K562 (cell line): ENCODE measurements at regions not wholly inside any gene's neighbourhood (a gene's known extent, or its start where the extent isn't known, plus 50 kb on each side); places are given as distances from the start of the nearest gene placed in this dataset.

ENCODE experiments used
- CTCF ChIP-seq, 3 experiments: IDR thresholded peaks in 2 of 3; conservative IDR thresholded peaks in 1 of 3; 2 replicates each; pipeline ENCODE4 v1.5.1; 2011 to 2012; ENCODE audit warnings: low read length in 3 of 3, mild to moderate bottlenecking in 3 of 3, control low read depth in 2 of 3, improper control_type of control experiment in 1 of 3, inconsistent platforms in 1 of 3, low read depth in 1 of 3, mixed read lengths in 1 of 3, moderate library complexity in 1 of 3; ENCODE audit not compliant: insufficient read depth in 2 of 3
- EZH2 ChIP-seq: IDR thresholded peaks from 2 replicates; pipeline ENCODE4 v1.6.1; 2012; ENCODE audit warnings: low read depth, mild to moderate bottlenecking, inconsistent platforms, low read length, borderline replicate concordance
- L3MBTL2 ChIP-seq: fragments of 450-650 bp; IDR thresholded peaks from 2 replicates; pipeline ENCODE4 v1.6.1; 2016; ENCODE audit warnings: mild to moderate bottlenecking, moderate library complexity
- POLR2AphosphoS5 ChIP-seq: IDR thresholded peaks from 2 replicates; pipeline ENCODE4 v1.6.1; 2011; ENCODE audit warnings: mild to moderate bottlenecking, low read depth, low read length, moderate library complexity; ENCODE audit not compliant: control insufficient read depth, insufficient read depth
- REST ChIP-seq, 2 experiments: fragments of 450-650 bp; formaldehyde crosslinking in 1 of 2; IDR thresholded peaks; 2 replicates each; pipeline versions ENCODE4 v1.4.0 to v1.6.1; 2014 to 2020; ENCODE audit warnings: mild to moderate bottlenecking in 2 of 2, borderline replicate concordance in 1 of 2, low read depth in 1 of 2
- RUNX1 ChIP-seq: sonication (generic); IDR thresholded peaks from 2 replicates; pipeline ENCODE4 v1.6.1; 2016; ENCODE audit warnings: antibody characterized with exemption, low read depth
- ZEB2 ChIP-seq: fragments of 450-650 bp; IDR thresholded peaks from 2 replicates; pipeline ENCODE4 v1.6.1; 2016
- ZNF318 ChIP-seq, 2 experiments: fragments of 450-650 bp; IDR thresholded peaks; 2 replicates each; pipeline ENCODE4 v1.6.1; 2016; ENCODE audit warnings: mild to moderate bottlenecking in 2 of 2, borderline replicate concordance in 1 of 2, low read depth in 1 of 2, moderate library complexity in 1 of 2
- ZNF77 ChIP-seq: fragments of 250-450 bp; sonication (Bioruptor Pico); IDR thresholded peaks from 2 replicates; pipeline ENCODE4 v1.5.0; 2020

- TF ChIP-seq REST (IDR thresholded peaks at IDR 0.05; ENCODE audit: borderline replicate concordance) (no peak), REST (CRISPR knock-in tag; IDR thresholded peaks at IDR 0.05; ENCODE audit: low read depth) (no peak), ZNF77 (CRISPR knock-in tag) (no peak), RUNX1 (no peak), L3MBTL2 (no peak), ZNF318 (IDR thresholded peaks at IDR 0.05; ENCODE audit: borderline replicate concordance in 1 of 2, low read depth in 1 of 2) (no peak), POLR2AphosphoS5 (no peak), ZEB2 (no peak), CTCF (IDR thresholded peaks at IDR 0.05 in 2 of 3, conservative IDR thresholded peaks at IDR 0.05 in 1 of 3; ENCODE audit: insufficient read depth in 2 of 3, low read depth in 1 of 3, low read length in 3 of 3) (no peak), EZH2 (no peak)
Measured at GRCh38 chr2:147464737-147465357, 380.0 kb upstream of the ACVR2A start.
